ENCODE measurements at regions not wholly inside any gene's neighbourhood (a gene's known extent, or its start where the extent isn't known, plus 50 kb on each side); places are given as distances from the start of the nearest gene placed in this dataset.

DNA sequence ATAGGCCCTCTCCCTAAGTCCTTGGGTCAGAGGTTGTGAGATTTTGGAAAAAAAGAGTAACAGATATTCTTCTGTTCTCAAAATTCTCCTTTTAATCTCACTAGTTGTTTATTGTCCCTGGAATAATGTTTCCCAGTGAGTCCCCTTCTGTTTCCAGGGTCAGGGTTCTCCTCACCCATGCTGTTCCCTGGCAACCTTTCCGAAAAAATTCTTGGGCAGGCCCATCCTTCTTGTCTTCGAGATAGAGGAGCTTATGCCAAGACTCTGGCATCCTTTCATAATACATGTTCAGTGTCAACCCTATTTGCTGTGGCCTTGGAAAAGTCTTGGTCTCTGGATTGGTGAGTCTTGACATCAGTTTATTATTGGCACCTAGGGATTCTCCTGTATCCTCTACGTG is 212.4 kb upstream of the FAR2 start:
- Histone ChIP-seq H3K79me2 (ENCODE audit: insufficient read depth, low read length) (no peaks in the 10 kb centered on the region), H3K4ac (ENCODE audit: low read depth, low read length) (no peak overlapping the region), H2BK12ac (ENCODE audit: insufficient read length, low read depth, low read length) (no peak overlapping the region), H3K79me1 (ENCODE audit: insufficient read depth, low read depth, low read length, poor library complexity, severe bottlenecking) (no peaks in the 10 kb centered on the region), H3K18ac (ENCODE audit: insufficient read length, low read depth, low read length) (no peak overlapping the region), H3K9ac (ENCODE audit: extremely low read depth, insufficient read length, low read length) (no peak overlapping the region), H4K8ac (replicated peaks; ENCODE audit: insufficient read length, low read depth, low read length) (no peak overlapping the region), H3K4me2 (ENCODE audit: insufficient read depth, insufficient read length, low read length) (no peak overlapping the region), H4K20me1 (ENCODE audit: control insufficient read depth, insufficient read depth, insufficient read length) (no peaks in the 10 kb centered on the region), H2BK120ac (ENCODE audit: low read depth, low read length, poor library complexity, severe bottlenecking) (no peak overlapping the region), H3K4me1 (ENCODE audit: insufficient read depth, low read length) (no peaks in the 10 kb centered on the region), H3T11ph (ENCODE audit: low read length) (no peak overlapping the region), H3K56ac (ENCODE audit: insufficient read length, low read depth, low read length) (no peak overlapping the region), H4K91ac (ENCODE audit: insufficient read length, low read depth, low read length) (no peak overlapping the region), H3K9me3 (ENCODE audit: control insufficient read depth, low read depth, low read length) (no peaks in the 10 kb centered on the region), H4K5ac (ENCODE audit: insufficient read length, low read depth, low read length) (no peak overlapping the region), H3K27ac (ENCODE audit: insufficient read length, low read depth, low read length) (no peak overlapping the region), H2BK5ac (ENCODE audit: insufficient read length, low read length) (no peak overlapping the region), H3K27me3 (ENCODE audit: insufficient read depth, low read length) (no peaks in the 10 kb centered on the region), H3K23me2 (ENCODE audit: insufficient read length, low read depth, low read length, poor library complexity, severe bottlenecking) (no peaks in the 10 kb centered on the region), H2BK20ac (ENCODE audit: low read depth, low read length, poor library complexity, severe bottlenecking) (no peak overlapping the region), H3K14ac (ENCODE audit: insufficient read depth, low read length) (no peak overlapping the region), H2BK15ac (ENCODE audit: low read depth, low read length) (no peak overlapping the region), H3K23ac (ENCODE audit: insufficient read length, low read depth, low read length) (no peak overlapping the region), H2AFZ (ENCODE audit: low read length) (no peak overlapping the region), H2AK5ac (ENCODE audit: insufficient read length, low read length) (no peak overlapping the region)
- no peak for DNase-seq
- WGBS (ENCODE audit: extremely low coverage, insufficient read length, low lambda C conversion rate) = no CpG with 5 or more reads among the region's 3 CpGs
- peaks cover 3 to 16% of the 10 kb centered on the region in 2 experiments; a peak in 3 of 4 replicates for H3K4me1 Mint-ChIP-seq
- H3K27ac Mint-ChIP-seq = no peak overlapping the region
- peaks cover 0 to 2% of the 10 kb centered on the region in 2 experiments; a peak in 1 of 5 replicates for H3K9me3 Mint-ChIP-seq
- no peak for TF ChIP-seq CTCF (conservative IDR thresholded peaks at IDR 0.05)
- H3K4me3 Mint-ChIP-seq = no peak overlapping the region
- H3K36me3 Mint-ChIP-seq (ENCODE audit: insufficient read depth in 1 of 3, low read depth in 3 of 3) = no peaks in the 10 kb centered on the region
- H3K27me3 Mint-ChIP-seq (ENCODE audit: low read depth) = no peaks in the 10 kb centered on the region

All from H9 (cell line).